Type B pancreatic cell (in vitro differentiated cells): ENCODE measurements at regions not wholly inside any gene's neighbourhood (a gene's known extent, or its start where the extent isn't known, plus 50 kb on each side); places are given as distances from the start of the nearest gene placed in this dataset.
"Not testable (repeated sequence)": the region's sequence is repeated elsewhere in the genome, so short reads cannot be mapped to it uniquely, and the experiment has no call there.

Source experiments
- DNase-seq: peaks from one replicate; pipeline ENCODE4 v3.0.0; 2021; ENCODE audit warnings: mixed read lengths; ENCODE audit not compliant: unreplicated experiment; ENCODE audit errors: extremely low spot score
- H3K27ac Mint-ChIP-seq: 2 replicates; pipeline ENCODE4 v1.8.0; 2021; ENCODE audit warnings: mild to moderate bottlenecking, mixed read lengths
- H3K27me3 Mint-ChIP-seq: 2 replicates; pipeline ENCODE4 v1.8.0; 2021; ENCODE audit warnings: mixed read lengths
- H3K36me3 Mint-ChIP-seq: 2 replicates; pipeline ENCODE4 v1.8.0; 2021; ENCODE audit warnings: mixed read lengths
- H3K4me1 Mint-ChIP-seq: one replicate; pipeline ENCODE4 v1.8.0; 2021; ENCODE audit warnings: mixed read lengths; ENCODE audit not compliant: unreplicated experiment
- H3K4me3 Mint-ChIP-seq: 2 replicates; pipeline ENCODE4 v1.8.0; 2021; ENCODE audit warnings: mild to moderate bottlenecking, mixed read lengths
- H3K9me3 Mint-ChIP-seq: 2 replicates; pipeline ENCODE4 v1.8.0; 2021; ENCODE audit warnings: mixed read lengths
- TF ChIP-seq, protein P1 (sequence below): fragments of 200-600 bp; sonication (generic); conservative IDR thresholded peaks from 2 replicates; pipeline ENCODE4 v1.5.0; 2021; ENCODE audit warnings: antibody characterized with exemption, mild to moderate bottlenecking

DNA sequence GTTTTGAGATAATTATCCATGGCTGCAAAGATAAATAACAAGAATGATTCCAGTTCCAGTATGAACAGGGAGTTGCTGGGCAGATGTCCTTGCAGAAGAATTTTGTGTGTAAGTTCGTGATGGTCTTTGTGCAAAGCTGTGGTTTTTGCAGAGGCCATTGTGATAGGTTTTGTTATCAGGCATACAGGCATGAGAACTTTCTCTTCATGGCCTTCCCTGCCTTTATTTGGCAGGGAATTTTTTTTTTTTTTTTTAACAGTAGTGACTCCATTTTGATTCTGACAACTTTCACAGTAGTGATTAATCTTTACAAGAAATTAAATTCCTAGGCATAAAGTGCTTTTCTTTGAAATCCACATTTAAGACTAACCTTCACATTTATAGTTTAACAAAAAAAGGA, 1999.5 kb upstream of the CDH6 start:
- no peak overlapping the region for H3K27ac Mint-ChIP-seq
- DNase-seq: no peak
- no peaks in the 10 kb centered on the region for H3K36me3 Mint-ChIP-seq
- no peaks in the 10 kb centered on the region for H3K4me1 Mint-ChIP-seq
- TF ChIP-seq, protein P1, sequence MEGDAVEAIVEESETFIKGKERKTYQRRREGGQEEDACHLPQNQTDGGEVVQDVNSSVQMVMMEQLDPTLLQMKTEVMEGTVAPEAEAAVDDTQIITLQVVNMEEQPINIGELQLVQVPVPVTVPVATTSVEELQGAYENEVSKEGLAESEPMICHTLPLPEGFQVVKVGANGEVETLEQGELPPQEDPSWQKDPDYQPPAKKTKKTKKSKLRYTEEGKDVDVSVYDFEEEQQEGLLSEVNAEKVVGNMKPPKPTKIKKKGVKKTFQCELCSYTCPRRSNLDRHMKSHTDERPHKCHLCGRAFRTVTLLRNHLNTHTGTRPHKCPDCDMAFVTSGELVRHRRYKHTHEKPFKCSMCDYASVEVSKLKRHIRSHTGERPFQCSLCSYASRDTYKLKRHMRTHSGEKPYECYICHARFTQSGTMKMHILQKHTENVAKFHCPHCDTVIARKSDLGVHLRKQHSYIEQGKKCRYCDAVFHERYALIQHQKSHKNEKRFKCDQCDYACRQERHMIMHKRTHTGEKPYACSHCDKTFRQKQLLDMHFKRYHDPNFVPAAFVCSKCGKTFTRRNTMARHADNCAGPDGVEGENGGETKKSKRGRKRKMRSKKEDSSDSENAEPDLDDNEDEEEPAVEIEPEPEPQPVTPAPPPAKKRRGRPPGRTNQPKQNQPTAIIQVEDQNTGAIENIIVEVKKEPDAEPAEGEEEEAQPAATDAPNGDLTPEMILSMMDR: no peak
- H3K27me3 Mint-ChIP-seq: no peaks in the 10 kb centered on the region
- H3K4me3 Mint-ChIP-seq: no peak overlapping the region
- no peaks in the 10 kb centered on the region for H3K9me3 Mint-ChIP-seq

DNA sequence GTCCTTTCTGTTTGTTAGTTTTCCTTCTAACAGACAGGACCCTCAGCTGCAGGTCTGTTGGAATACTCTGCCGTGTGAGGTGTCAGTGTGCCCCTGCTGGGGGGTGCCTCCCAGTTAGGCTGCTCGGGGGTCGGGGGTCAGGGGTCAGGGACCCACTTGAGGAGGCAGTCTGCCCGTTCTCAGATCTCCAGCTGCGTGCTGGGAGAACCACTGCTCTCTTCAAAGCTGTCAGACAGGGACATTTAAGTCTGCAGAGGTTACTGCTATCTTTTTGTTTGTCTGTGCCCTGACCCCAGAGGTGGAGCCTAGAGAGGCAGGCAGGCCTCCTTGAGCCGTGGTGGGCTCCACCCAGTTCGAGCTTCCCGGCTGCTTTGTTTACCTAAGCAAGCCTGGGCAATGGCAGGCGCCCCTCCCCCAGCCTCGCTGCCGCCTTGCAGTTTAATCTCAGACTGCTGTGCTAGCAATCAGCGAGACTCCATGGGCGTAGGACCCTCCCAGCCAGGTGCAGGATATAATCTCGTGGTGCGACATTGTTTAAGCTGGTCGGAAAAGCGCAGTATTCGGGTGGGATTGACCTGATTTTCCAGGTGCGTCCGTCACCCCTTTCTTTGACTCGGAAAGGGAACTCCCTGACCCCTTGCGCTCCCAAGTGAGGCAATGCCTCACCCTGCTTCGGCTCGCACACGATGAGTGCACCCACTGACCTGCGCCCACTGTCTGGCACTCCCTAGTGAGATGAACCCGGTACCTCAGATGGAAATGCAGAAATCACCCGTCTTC, 2002.0 kb upstream of the CDH6 start:
- H3K27me3 Mint-ChIP-seq, H3K4me1 Mint-ChIP-seq, DNase-seq, H3K27ac Mint-ChIP-seq, H3K36me3 Mint-ChIP-seq, H3K4me3 Mint-ChIP-seq, H3K9me3 Mint-ChIP-seq: not testable (repeated sequence)

DNA sequence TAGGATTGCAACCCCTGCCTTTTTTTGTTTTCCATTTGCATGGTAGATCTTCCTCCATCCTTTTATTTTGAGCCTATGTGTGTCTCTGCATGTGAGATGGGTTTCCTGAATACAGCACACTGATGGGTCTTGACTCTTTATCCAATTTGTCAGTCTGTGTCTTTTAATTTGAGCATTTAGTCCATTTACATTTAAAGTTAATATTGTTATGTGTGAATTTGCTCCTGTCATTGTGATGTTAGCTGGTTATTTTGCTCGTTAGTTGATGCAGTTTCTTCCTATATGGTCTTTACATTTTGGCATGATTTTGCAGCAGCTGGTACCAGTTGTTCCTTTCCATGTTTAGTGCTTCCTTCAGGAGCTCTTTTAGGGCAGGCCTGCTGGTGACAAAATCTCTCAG, 2003.1 kb upstream of the CDH6 start:
- not testable (repeated sequence) for H3K36me3 Mint-ChIP-seq, H3K27ac Mint-ChIP-seq, H3K9me3 Mint-ChIP-seq, DNase-seq, H3K4me3 Mint-ChIP-seq, H3K27me3 Mint-ChIP-seq, H3K4me1 Mint-ChIP-seq

DNA sequence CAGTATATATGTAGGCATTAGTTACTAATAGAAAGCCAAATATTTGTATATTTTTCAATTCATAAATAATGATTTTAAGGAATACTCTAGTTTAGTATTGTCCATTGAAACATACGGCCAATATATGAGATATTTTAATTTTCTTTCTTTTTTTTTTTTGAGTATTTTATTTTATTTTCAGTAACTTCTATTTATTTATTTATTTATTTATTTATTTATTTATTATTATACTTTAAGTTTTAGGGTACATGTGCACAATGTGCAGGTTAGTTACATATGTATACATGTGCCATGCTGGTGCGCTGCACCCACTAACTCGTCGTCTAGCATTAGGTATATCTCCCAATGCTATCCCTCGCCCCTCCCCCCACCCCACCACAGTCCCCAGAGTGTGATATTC, 2007.1 kb upstream of the CDH6 start:
- not testable (repeated sequence) for H3K36me3 Mint-ChIP-seq, H3K4me3 Mint-ChIP-seq, H3K27me3 Mint-ChIP-seq, H3K4me1 Mint-ChIP-seq, H3K9me3 Mint-ChIP-seq, H3K27ac Mint-ChIP-seq, DNase-seq

DNA sequence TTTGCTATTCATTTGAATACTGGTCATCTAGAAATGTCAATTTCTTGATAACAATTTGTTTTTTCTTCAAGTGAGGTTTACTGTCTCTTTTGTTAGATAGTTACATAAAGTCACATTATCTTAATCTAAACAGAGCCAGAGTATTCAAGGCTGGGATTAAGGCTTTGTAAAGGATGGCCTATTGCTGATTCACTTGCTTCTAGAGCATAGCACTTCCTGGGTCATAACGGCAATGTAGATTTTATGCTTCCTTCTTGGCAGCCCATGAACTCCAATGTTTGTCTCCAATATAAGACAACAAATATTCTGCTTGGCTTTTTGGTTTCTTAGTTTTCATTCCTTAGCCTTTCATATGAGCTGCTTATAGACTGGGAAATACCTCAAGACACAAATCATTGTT, 2007.9 kb upstream of the CDH6 start:
- H3K27ac Mint-ChIP-seq: no peak overlapping the region
- no peaks in the 10 kb centered on the region for H3K4me1 Mint-ChIP-seq
- H3K9me3 Mint-ChIP-seq: no peaks in the 10 kb centered on the region
- no peaks in the 10 kb centered on the region for H3K27me3 Mint-ChIP-seq
- no peaks in the 10 kb centered on the region for H3K36me3 Mint-ChIP-seq
- no peak for DNase-seq
- H3K4me3 Mint-ChIP-seq: no peak overlapping the region
- TF ChIP-seq, protein P1: no peak

DNA sequence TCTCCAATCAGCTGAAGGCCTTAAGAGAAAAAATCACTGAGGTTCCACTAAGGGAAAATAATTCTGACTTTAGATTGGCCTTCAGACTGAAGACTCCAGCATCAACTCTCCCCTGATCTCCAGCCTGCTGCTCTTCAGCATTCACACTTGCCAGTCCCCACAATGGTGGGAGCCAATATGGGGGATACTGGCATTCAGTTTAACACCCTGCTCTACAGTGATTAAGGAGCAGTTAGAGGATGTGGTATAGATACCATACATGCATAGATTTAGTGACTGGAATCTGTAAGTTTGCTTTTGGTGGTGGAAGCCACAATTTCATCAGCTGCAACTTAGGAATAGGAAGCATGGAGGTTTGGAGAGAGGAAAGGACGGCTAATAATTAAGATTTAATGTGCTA, 2017.7 kb upstream of the CDH6 start:
- H3K4me1 Mint-ChIP-seq: no peaks in the 10 kb centered on the region
- no peak for DNase-seq
- H3K36me3 Mint-ChIP-seq: no peaks in the 10 kb centered on the region
- TF ChIP-seq, protein P1: no peak
- H3K9me3 Mint-ChIP-seq: peaks cover 4% of the 10 kb centered on the region
- no peaks in the 10 kb centered on the region for H3K27me3 Mint-ChIP-seq
- no peak overlapping the region for H3K27ac Mint-ChIP-seq
- no peak overlapping the region for H3K4me3 Mint-ChIP-seq

DNA sequence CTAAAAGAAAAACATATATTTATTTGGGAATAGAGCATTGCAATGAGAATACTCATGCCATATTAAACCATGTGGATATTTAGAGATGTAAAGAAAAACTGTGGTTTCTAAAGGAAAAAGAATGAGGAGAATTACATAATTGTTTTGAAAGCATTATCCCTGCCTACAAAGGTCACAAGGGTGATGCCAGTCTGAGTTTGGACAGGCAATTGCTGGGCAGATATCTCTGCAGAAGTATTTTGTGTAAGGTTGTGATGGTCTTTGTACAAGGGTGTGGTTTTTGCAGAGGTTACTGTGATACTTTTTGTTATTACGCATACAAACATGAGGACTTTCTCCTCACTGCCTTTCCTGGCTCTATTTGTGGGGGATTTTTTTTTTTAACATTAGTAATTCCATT, 2022.9 kb upstream of the CDH6 start:
- H3K4me1 Mint-ChIP-seq: no peaks in the 10 kb centered on the region
- no peak overlapping the region for H3K4me3 Mint-ChIP-seq
- no peaks in the 10 kb centered on the region for H3K36me3 Mint-ChIP-seq
- peaks cover 4% of the 10 kb centered on the region for H3K9me3 Mint-ChIP-seq
- H3K27ac Mint-ChIP-seq: no peak overlapping the region
- no peak for DNase-seq
- TF ChIP-seq, protein P1: no peak
- H3K27me3 Mint-ChIP-seq: no peaks in the 10 kb centered on the region
